ENCODE measurements at regions not wholly inside any gene's neighbourhood (a gene's known extent, or its start where the extent isn't known, plus 50 kb on each side); places are given as distances from the start of the nearest gene placed in this dataset.

DNA sequence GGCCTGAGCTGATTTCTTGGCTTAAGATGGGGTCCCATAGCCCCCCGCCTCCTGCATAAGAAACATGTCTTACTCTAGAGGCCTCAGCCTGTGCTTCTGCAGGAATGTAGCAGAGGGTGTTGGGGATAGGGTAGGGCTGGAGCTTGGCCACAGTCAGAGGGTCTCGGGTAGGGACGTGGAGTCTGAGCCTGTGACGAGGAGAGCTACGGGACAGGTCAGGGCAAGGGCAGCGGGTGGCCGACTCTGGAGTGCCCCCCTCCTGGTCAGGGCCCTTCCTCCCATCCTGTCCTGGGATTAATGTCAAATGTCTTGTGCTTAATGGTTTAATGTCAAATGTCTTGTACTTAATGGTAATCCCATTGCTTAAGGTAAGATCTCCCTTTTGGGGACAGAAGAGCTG, 130.4 kb downstream of the GLI2 start:
- DNase-seq (ENCODE audit: low spot score): no peak

- DNase-seq (ENCODE audit: low spot score): no peak
Measured at GRCh38 chr2:120866483-120867140, 130.9 kb downstream of the GLI2 start.

GRCh38 chr2:120867290-120868241, 131.9 kb downstream of the GLI2 start:
- DNase-seq (ENCODE audit: low spot score): peak; percentile 76

- DNase-seq (ENCODE audit: low spot score): no peak
Measured at GRCh38 chr2:120868366-120868765, 132.7 kb downstream of the GLI2 start.

DNA sequence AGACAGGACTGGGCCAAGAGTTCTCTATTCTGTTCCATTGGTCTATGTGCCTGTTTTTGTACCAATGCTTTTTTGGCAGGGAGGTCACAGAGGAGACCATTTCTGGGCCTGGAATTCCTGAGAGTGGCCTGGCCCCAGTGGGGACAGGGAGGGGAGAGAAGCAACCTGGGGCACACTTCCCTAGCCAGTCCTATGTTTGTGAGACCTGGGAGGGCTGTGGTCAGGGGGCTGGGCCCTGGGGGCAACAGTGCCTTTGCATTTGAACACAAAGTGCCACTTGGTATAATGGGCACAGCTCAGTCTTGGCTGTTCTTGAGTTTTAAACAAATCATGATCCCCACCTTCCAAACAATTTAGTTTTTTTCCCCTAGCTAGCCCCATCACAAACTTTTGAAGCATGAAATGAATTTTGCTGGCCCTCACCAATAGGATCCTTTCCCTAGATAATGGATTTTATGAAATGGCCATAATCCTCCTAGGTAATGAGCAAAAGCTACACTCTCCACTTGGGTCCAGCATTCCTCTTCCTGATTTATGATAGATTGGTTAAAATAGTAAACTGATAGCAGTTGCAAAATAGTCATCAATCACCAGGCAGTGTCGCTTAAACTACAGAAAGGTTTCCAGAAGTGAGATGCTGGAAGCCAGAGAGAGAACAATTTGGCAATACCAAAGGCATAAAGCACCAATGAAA, 133.5 kb downstream of the GLI2 start:
- no peak for DNase-seq (ENCODE audit: low spot score)

DNA sequence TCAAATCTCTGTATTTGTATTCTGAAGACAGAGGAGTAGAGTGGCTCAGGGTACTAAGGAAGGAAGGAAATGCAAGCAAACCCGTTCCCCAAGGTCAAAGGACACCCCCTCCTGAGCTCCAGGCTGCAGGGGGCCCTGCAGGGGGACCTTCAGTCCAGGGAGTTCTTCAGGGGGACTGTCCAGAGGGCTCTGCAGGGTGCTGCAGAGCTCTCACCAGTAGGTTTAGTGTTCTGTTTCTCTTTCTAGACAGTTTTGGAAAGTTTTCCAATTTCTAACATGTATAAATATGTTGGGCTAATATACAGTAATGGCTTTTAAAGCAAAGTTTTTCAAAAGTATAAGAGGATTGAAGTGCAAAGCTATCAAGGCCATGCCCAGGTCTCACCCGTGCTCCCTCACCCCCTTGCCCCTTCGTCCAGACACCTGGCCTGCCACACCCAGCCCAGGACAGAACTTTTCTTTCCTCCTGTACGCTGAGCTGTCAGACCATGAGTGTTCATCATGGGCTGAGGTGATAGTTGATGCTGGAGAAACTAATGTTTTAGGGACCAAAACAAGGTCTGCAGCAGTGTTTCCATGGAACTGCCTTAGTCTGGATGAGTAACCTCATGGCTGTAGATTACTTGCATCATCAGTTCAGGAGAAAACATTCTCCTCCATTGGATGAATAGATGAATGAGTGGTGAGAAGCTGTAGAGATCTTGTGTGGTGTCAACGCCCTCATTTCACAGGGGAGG, 134.2 kb downstream of the GLI2 start:
- DNase-seq (ENCODE audit: low spot score): no peak

- no peak for DNase-seq (ENCODE audit: low spot score)
Measured at GRCh38 chr2:120870467-120870788, 134.8 kb downstream of the GLI2 start.

DNA sequence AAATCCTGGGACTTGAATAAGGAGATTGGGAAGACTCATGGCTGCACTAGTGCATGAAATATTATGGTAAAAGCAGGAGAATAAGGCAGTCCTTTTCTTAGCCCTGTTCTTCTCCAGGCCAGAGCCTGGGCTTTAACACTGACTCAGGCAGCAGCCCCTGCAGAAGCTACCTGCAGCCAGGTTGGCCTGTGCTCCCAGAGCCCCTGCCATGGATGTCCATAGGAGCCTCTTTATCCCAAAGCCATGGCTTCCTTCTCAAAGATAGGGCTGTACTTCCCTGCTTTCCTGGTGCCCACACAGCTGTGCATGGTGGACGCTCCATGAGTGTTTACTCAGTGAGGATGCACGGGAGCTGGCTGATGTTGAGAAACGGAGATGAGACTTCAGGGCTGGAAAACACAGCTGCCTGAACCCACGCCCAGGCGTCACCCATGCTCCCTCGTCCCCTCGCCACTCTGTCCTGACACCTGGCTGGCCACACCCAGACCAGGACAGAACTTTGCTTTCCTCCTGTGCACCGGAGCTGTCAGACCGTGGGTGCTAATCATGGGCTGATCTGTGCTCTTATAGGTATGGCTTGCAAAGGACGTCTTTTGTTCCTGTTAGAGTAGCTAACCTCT, 135.5 kb downstream of the GLI2 start:
- no peak for DNase-seq (ENCODE audit: low spot score)

GRCh38 chr2:120871881-120872620, 136.4 kb downstream of the GLI2 start:
- no peak for DNase-seq (ENCODE audit: low spot score)

DNA sequence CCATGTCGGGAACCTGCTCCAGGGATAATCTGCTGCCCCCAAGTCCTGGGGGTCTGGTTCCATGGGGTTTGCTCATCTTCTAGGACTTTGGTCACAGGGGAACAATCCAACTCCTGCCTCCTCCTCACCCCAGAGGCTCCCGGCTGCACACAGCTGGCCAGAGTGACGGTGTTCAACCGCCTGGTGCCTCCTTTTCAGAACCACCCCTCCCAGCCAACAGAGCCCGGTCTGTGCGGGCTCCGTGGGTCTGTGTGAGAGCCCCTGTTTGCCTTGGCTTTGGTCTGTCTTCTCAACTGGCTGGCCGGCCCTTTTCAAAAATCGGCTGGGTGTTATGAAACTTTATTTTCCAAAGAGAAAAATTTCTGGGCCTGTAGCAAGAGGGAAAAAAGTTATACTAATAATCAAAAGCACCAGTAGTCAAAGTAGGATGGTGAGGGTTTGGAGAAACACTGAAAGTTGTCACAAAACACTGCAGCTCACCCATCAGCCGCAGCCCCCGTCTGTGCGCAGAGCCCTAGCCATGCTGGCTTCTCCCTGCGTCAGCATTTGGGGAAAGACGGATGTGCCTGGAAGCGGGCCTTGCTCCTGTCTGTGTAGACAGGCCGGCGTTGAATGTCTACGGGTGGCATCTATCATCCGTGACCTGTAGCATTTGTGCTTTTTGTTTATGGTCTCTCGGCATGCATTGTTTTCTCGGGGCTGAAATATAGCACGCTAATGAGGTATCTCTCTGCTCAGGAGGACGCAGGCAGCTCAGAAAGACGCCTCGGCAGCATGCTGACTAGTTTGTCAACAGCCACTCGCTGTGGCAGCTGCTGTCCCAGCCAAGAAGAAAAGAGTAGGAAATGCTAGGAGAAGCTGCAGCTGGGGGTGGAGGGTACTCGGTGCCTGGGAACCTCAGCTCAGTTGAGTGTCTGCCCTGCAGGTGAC, 138.6 kb downstream of the GLI2 start:
- DNase-seq (ENCODE audit: low spot score): no peak

DNA sequence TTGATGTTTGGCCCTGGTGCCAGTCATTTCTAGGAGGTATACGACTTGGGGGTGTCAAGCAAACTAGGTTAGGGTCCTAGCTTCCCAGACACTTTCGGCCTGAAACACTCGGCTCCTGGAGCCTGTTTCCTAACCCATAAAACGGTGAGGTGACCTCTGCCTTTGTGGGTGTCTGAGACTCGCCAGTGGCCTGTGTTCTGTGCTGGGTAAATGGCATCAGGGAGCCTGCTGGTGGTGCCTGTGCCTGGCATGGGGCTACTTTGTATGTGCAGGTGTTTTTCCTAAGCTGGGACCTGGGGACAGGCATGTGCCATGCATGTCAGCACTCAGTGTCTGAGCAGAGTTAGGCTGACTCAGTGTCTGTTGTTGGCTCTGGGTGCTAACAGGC, 139.2 kb downstream of the GLI2 start:
- DNase-seq (ENCODE audit: low spot score): no peak

DNA sequence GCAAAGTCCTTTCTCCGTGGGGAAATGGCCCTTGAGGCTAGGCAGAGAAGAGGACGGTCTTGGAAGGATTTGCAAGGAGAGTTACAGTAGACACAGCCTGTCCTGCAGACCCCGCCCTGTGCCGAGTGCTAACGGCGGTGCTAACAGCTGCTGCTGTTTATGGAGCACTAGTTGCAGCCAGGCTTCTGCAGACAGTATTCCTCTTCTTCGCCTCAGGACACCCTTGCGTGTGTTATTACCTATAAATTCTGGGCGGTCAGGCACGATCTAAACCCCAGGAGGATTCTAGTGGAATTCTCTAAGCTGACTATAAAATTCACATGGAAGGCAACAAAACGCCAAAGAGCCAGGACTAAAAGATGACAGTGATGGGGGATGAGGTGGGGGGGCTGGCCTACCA, 139.8 kb downstream of the GLI2 start:
- DNase-seq (ENCODE audit: low spot score): no peak

DNA sequence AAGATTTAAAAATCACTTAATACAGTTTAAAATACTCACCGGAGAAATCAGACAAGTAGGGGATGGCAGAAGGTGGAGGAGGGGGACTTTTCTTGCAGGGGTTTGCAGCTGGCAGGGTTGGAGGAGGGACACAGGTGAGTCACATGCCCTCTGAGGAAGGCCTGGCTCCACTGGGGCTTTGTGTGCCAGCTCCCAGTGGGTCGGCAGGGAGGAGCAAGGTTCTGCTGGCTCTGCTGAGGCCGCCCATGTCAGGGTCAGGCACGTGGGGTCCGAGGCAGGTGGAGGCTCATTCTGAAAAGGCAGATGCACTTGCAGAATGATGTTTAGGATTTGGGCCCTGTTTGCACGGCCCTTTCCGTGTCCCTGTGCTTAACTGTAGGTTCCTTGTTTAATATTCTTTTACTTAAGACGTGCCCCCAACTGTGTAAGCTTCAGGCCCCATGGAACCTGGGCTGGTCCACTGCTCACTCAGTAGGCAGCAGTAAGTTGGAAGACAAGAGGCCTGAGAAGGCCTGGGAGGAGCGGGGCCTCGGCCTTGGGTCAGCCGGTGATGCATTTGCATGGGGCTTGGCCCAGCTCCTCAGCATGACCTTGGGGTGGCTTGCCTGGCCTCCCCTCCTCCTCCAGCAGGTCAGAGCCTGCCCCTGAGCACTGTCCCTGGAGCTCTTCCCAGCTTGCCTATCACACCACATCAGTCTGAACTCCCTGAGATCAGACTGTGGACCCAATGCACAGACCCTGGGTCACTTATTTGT, 141.0 kb downstream of the GLI2 start:
- no peak for DNase-seq (ENCODE audit: low spot score)

DNA sequence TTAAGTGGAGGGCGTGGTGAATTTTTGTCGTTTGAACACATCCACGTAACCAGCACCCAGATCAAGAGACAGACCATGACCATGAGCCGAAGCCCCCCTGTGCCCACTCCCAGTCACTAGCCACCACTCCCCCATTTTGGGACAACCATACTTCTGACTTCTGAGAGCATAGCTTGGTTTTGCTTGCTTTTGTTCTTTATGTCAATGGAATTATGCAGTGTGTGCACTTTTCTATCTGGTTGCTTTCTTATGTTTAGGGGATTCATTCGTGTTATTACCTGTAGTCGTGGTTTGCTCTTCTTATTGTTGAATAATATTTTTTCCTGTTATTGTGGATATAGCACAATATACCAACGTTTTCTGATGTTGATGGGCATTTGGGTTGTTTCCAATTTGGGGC, 141.7 kb downstream of the GLI2 start:
- no peak for DNase-seq (ENCODE audit: low spot score)

- no peak for DNase-seq (ENCODE audit: low spot score)
Measured at GRCh38 chr2:120878970-120879369, 143.3 kb downstream of the GLI2 start.

DNA sequence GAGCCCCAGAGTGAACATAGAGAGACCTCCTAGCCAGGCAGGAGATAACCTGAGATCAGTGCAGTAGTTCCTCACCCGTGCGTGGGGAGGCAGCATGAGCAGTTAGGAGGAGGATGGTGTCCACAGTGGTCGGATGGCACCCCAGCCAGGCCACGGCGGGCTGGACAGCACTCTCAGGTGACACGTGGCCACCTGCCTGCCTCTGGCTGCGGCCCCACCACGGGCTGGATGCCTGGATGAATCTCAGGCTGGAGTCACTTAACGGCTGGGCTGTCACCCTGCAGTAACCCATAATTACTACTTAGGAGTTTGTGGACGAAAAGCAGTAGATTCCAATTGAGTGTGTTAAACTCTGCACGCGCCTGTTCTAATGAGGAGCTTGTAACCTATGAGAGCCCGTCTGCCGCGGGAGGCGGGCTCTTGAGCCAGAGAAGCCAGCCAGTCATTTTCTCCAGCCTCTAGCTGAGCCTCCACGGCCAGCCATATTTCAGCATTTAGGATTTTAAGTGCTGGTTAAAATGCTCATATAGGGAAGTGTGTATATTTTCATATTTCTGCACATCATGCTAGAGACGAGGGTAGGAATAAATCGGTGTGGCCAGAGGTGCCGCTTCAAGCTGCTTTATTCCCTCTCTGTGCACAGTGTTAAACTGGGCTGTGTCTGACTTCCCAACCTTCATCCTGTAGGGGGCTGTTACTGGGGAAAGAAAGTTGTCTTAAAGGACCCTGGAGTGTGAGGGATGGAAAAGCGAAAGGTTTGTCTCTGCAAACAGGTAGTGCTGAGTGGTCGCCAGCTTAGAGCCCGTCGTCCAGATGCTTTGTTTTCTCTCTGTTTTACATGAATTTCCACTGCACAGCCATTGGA, 144.0 kb downstream of the GLI2 start:
- DNase-seq (ENCODE audit: low spot score): peak; percentile 64

GRCh38 chr2:120880381-120880780, 144.7 kb downstream of the GLI2 start:
- DNase-seq (ENCODE audit: low spot score): no peak
